HG02938 (cell line): ENCODE measurements at regions not wholly inside any gene's neighbourhood (a gene's known extent, or its start where the extent isn't known, plus 50 kb on each side); places are given as distances from the start of the nearest gene placed in this dataset.

Source experiments
- ATAC-seq: cut with Tn5 transposase; IDR thresholded peaks from one replicate; pipeline ENCODE4 v1.9.1; 2021; ENCODE audit warnings: mild to moderate bottlenecking, moderate library complexity; ENCODE audit not compliant: unreplicated experiment

- ATAC-seq: no peak
Measured at GRCh38 chr10:78975926-78976325, 92.8 kb upstream of the ZMIZ1 start.

GRCh38 chr10:78976825-78977755 is 91.7 kb upstream of the ZMIZ1 start:
- ATAC-seq: no peak

- ATAC-seq: no peak
Measured at GRCh38 chr10:78979938-78980337, 88.8 kb upstream of the ZMIZ1 start.

GRCh38 chr10:78980354-78980753 is 88.4 kb upstream of the ZMIZ1 start:
- ATAC-seq: no peak

- no peak for ATAC-seq
Measured at GRCh38 chr10:78980815-78981214, 88.0 kb upstream of the ZMIZ1 start.

- ATAC-seq: peak; percentile 67
Measured at GRCh38 chr10:78981257-78981969, 87.4 kb upstream of the ZMIZ1 start.

- ATAC-seq: no peak
Measured at GRCh38 chr10:78981970-78982281, 86.8 kb upstream of the ZMIZ1 start.

GRCh38 chr10:78982726-78983125 is 86.0 kb upstream of the ZMIZ1 start:
- no peak for ATAC-seq

GRCh38 chr10:78983608-78984007 is 85.2 kb upstream of the ZMIZ1 start:
- ATAC-seq: no peak

GRCh38 chr10:78985973-78986818 is 82.6 kb upstream of the ZMIZ1 start:
- no peak for ATAC-seq

GRCh38 chr10:78991187-78991586 is 77.6 kb upstream of the ZMIZ1 start:
- peak; percentile 73 for ATAC-seq

GRCh38 chr10:78992333-78992732 is 76.4 kb upstream of the ZMIZ1 start:
- ATAC-seq: no peak

- no peak for ATAC-seq
Measured at GRCh38 chr10:78993261-78993945, 75.4 kb upstream of the ZMIZ1 start.

- no peak for ATAC-seq
Measured at GRCh38 chr10:78995987-78996791, 72.6 kb upstream of the ZMIZ1 start.

GRCh38 chr10:78996792-78997129 is 72.0 kb upstream of the ZMIZ1 start:
- ATAC-seq: no peak

- no peak for ATAC-seq
Measured at GRCh38 chr10:78997635-78998618, 70.8 kb upstream of the ZMIZ1 start.

GRCh38 chr10:79001082-79001885 is 67.5 kb upstream of the ZMIZ1 start:
- no peak for ATAC-seq

- no peak for ATAC-seq
Measured at GRCh38 chr10:79002336-79002735, 66.4 kb upstream of the ZMIZ1 start.
